ENCODE measurements at regions not wholly inside any gene's neighbourhood (a gene's known extent, or its start where the extent isn't known, plus 50 kb on each side); places are given as distances from the start of the nearest gene placed in this dataset.

DNA sequence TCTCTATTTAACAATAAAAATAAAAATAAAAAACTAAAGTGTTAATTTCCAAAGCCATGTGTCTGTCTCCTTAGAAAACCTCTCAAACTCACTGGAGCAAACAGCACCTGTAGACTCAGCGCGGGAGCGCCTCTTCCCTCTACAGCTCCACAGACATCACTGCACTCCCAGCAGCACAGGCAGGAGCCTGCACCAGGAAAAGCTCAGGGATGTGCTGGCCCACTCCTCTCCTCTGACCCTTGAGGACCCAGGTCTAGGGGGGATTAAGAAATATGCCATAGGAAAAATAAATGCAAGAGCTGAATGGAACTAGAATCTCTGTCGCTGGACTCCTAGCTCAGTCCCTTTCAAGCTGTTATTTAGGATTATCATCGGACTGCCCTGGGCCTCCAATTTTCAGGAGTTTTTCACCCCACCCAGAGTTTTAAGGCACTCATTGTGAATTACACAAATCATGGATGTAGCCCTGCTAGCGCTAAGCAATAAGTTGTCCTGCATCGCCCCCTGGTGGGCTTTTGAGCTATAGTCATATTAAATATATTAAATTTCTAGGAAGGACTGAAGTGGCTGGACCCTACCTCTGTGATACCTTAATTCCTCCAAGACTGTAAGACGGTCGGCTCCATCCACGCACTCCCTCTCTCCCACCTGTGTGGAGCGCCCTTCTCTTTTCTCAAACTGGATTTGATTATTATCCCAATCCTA is 333.9 kb downstream of the UQCRFS1 start:
- CTCF ChIA-PET: interaction anchor here (0.6 to 2.9 kb wide), 10 partner anchors 14 to 411 kb away, joined by 3 to 41 read pairs (median 4); no protein-coding TSS in a partner anchor
- H3K27ac Mint-ChIP-seq: no peak overlapping the region
- ATAC-seq: peak; percentile 58
- peak; percentile 74 for DNase-seq
- H3K9me3 Mint-ChIP-seq (ENCODE audit: insufficient read depth): no peaks in the 10 kb centered on the region
- POLR2A ChIA-PET: no interaction called here
- no peak overlapping the region for H3K4me3 Mint-ChIP-seq
- no peaks in the 10 kb centered on the region for H3K4me1 Mint-ChIP-seq (ENCODE audit: low read depth)
- no peaks in the 10 kb centered on the region for H3K36me3 Mint-ChIP-seq (ENCODE audit: low read depth)
- no peaks in the 10 kb centered on the region for H3K27me3 Mint-ChIP-seq (ENCODE audit: low read depth)

DNA sequence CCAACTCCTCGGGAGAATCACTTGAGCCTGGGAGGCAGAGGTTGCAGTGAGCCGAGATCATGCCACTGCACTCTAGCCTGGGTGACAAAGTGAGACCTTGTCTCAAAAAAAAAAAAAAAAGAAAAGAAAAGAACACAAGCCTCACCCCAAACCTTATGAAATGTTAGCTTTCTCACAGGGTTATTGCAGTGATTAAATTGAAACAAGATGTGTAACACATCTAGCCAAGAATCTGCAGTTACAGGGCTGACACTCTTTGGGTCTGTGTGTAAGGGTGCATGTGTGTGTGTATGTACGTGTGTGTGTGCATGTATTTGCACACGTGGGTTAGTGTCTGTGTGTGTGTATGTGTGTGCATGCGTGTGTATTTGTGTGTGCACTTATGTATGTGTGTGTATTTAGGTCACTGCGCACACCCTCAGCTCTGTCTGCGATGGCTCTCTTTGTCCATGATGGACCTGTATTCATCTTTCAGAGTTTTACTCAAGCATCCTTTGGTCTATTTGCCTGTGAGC is 336.3 kb downstream of the UQCRFS1 start:
- ChIA-PET POLR2A (no interaction called here), CTCF (interaction anchor here (1.5 kb wide), 1 partner anchor 408 kb away, joined by 3 read pairs; no protein-coding TSS in a partner anchor)
- H3K4me1 Mint-ChIP-seq (ENCODE audit: low read depth): no peaks in the 10 kb centered on the region
- H3K9me3 Mint-ChIP-seq (ENCODE audit: insufficient read depth): no peaks in the 10 kb centered on the region
- no peak overlapping the region for H3K27ac Mint-ChIP-seq
- no peaks in the 10 kb centered on the region for H3K27me3 Mint-ChIP-seq (ENCODE audit: low read depth)
- no peak for DNase-seq
- no peak for ATAC-seq
- no peak overlapping the region for H3K4me3 Mint-ChIP-seq
- no peaks in the 10 kb centered on the region for H3K36me3 Mint-ChIP-seq (ENCODE audit: low read depth)

- POLR2A ChIA-PET: no interaction called here
- Mint-ChIP-seq H3K27me3 (ENCODE audit: low read depth) (no peaks in the 10 kb centered on the region), H3K27ac (no peak overlapping the region), H3K4me1 (ENCODE audit: low read depth) (no peaks in the 10 kb centered on the region), H3K4me3 (no peak overlapping the region), H3K9me3 (ENCODE audit: insufficient read depth) (no peaks in the 10 kb centered on the region), H3K36me3 (ENCODE audit: low read depth) (no peaks in the 10 kb centered on the region)
- no peak for ATAC-seq
- no peak for DNase-seq
- CTCF ChIA-PET: no interaction called here
Measured at GRCh38 chr19:28874742-28875141, 338.2 kb downstream of the UQCRFS1 start.

DNA sequence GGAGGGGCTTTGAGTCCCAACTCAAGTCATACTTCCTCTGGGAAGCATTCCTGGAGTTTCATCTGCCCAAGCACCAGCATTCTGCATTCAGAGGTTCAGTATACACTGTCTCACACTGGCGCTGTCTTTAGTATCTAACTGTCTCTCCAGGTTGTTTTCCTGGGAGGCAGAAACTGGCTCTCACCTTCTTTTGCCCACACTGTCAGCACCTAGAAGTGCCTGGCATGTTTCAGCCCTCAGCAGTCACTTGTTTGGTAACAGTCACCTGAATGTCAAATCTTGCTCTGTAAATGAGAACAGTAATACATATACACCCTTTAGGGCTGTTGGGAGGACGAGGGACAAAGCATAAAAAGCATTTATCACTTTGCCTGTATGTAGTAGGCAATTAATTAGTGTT is 339.6 kb downstream of the UQCRFS1 start:
- ChIA-PET CTCF (no interaction called here), POLR2A (no interaction called here)
- Mint-ChIP-seq H3K27ac (no peak overlapping the region), H3K27me3 (ENCODE audit: low read depth) (no peaks in the 10 kb centered on the region), H3K9me3 (ENCODE audit: insufficient read depth) (no peaks in the 10 kb centered on the region), H3K4me3 (no peak overlapping the region), H3K36me3 (ENCODE audit: low read depth) (no peaks in the 10 kb centered on the region), H3K4me1 (ENCODE audit: low read depth) (no peaks in the 10 kb centered on the region)
- DNase-seq: no peak
- no peak for ATAC-seq

- Mint-ChIP-seq H3K4me1 (ENCODE audit: low read depth) (no peaks in the 10 kb centered on the region), H3K36me3 (ENCODE audit: low read depth) (no peaks in the 10 kb centered on the region), H3K27ac (no peak overlapping the region), H3K27me3 (ENCODE audit: low read depth) (no peaks in the 10 kb centered on the region), H3K4me3 (no peak overlapping the region), H3K9me3 (ENCODE audit: insufficient read depth) (no peaks in the 10 kb centered on the region)
- DNase-seq (no peak), ATAC-seq (no peak)
- ChIA-PET POLR2A (no interaction called here), CTCF (no interaction called here)
Measured at GRCh38 chr19:28871099-28871725, 341.7 kb downstream of the UQCRFS1 start.

DNA sequence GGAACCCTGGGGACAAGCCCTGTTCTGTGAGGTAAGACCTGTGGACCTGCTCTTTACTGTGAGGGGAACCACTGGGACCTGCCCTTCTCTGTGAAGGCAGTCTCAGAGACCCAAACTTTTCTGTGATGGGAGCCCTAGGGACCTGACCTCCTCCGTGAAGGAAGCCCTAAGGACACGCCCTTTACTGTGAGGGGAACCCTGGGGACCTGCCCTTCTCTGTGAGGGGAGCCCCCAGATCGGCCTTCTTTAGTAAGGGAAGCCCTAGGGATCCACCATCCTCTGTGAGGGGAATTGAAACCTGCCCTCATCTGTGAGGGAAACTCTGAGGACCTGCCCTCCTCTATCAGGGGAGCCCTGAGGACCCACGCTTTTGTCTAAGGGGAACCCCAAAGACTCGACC is 343.5 kb downstream of the UQCRFS1 start:
- Mint-ChIP-seq H3K36me3 (ENCODE audit: low read depth) (no peaks in the 10 kb centered on the region), H3K4me1 (ENCODE audit: low read depth) (no peaks in the 10 kb centered on the region), H3K27ac (no peak overlapping the region), H3K9me3 (ENCODE audit: insufficient read depth) (no peaks in the 10 kb centered on the region), H3K27me3 (ENCODE audit: low read depth) (no peaks in the 10 kb centered on the region), H3K4me3 (no peak overlapping the region)
- CTCF ChIA-PET: no interaction called here
- POLR2A ChIA-PET: no interaction called here
- no peak for DNase-seq
- ATAC-seq: no peak

GRCh38 chr19:28868836-28869235 is 344.1 kb downstream of the UQCRFS1 start:
- DNase-seq (no peak), ATAC-seq (no peak)
- Mint-ChIP-seq H3K4me1 (ENCODE audit: low read depth) (no peaks in the 10 kb centered on the region), H3K36me3 (ENCODE audit: low read depth) (no peaks in the 10 kb centered on the region), H3K9me3 (ENCODE audit: insufficient read depth) (no peaks in the 10 kb centered on the region), H3K27me3 (ENCODE audit: low read depth) (no peaks in the 10 kb centered on the region), H3K4me3 (no peak overlapping the region), H3K27ac (no peak overlapping the region)
- CTCF ChIA-PET: no interaction called here
- POLR2A ChIA-PET: no interaction called here

DNA sequence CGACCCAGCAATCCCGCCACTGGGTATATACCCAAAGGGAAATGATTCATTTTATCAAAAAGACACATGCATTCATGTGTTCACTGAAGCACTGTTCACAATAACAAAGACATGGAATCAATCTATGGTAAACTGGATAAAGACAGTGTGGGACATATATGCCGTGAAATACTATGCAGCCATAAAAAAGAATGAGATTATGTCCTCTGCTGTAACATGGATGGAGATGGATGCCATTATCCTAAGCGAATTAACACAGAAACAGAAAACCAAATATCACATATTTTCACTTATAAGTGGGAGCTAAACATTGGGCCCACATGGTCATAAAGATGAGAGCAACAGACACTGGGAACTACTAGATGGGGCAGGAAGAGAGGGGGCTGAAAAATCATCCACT is 345.0 kb downstream of the UQCRFS1 start:
- no peak for DNase-seq
- no peaks in the 10 kb centered on the region for H3K9me3 Mint-ChIP-seq (ENCODE audit: insufficient read depth)
- CTCF ChIA-PET: no interaction called here
- POLR2A ChIA-PET: no interaction called here
- no peak overlapping the region for H3K27ac Mint-ChIP-seq
- no peak for ATAC-seq
- no peaks in the 10 kb centered on the region for H3K4me1 Mint-ChIP-seq (ENCODE audit: low read depth)
- no peaks in the 10 kb centered on the region for H3K27me3 Mint-ChIP-seq (ENCODE audit: low read depth)
- no peak overlapping the region for H3K4me3 Mint-ChIP-seq
- H3K36me3 Mint-ChIP-seq (ENCODE audit: low read depth): no peaks in the 10 kb centered on the region

DNA sequence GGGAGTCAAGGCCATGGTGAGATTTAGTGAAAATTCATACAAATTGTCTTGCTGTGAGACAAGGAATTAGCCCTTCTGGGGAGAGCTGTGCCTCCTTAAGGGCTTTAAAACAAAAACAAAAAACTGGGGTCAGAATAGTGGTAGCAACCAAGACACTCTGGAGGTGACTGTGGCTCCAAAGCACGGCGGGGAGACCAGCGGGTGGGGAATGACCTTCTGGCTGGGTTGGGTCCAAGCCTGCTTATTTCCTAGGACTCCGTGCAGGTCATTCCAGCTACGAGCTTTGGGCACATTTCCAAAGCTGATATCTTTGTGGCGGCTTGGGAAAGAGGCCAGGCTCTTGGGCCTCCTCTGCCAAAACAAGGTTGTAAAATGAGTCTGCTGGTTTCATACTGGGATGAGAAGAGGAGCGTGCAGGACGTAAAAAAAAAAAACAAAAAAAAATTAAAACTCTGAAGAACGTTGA is 348.3 kb downstream of the UQCRFS1 start:
- POLR2A ChIA-PET: no interaction called here

GRCh38 chr19:28864024-28864503 is 348.9 kb downstream of the UQCRFS1 start:
- no peaks in the 10 kb centered on the region for H3K9me3 Mint-ChIP-seq (ENCODE audit: insufficient read depth)
- H3K4me1 Mint-ChIP-seq (ENCODE audit: low read depth): peaks cover 7% of the 10 kb centered on the region
- no peak overlapping the region for H3K27ac Mint-ChIP-seq
- DNase-seq (no peak), ATAC-seq (no peak)
- no peaks in the 10 kb centered on the region for H3K27me3 Mint-ChIP-seq (ENCODE audit: low read depth)
- H3K36me3 Mint-ChIP-seq (ENCODE audit: low read depth): no peaks in the 10 kb centered on the region
- ChIA-PET POLR2A (no interaction called here), CTCF (no interaction called here)
- no peak overlapping the region for H3K4me3 Mint-ChIP-seq

More for the DNA sequence above, 348.3 kb downstream of the UQCRFS1 start:
- H3K4me3 Mint-ChIP-seq: no peak overlapping the region
- DNase-seq: no peak
- H3K27ac Mint-ChIP-seq: no peak overlapping the region
- H3K36me3 Mint-ChIP-seq (ENCODE audit: low read depth): no peaks in the 10 kb centered on the region
- no peaks in the 10 kb centered on the region for H3K9me3 Mint-ChIP-seq (ENCODE audit: insufficient read depth)
- no peaks in the 10 kb centered on the region for H3K27me3 Mint-ChIP-seq (ENCODE audit: low read depth)
- no peak for ATAC-seq
- peaks cover 5% of the 10 kb centered on the region for H3K4me1 Mint-ChIP-seq (ENCODE audit: low read depth)
- CTCF ChIA-PET: no interaction called here

- POLR2A ChIA-PET: no interaction called here
- Mint-ChIP-seq H3K4me1 (ENCODE audit: low read depth) (peaks cover 7% of the 10 kb centered on the region), H3K27me3 (ENCODE audit: low read depth) (no peaks in the 10 kb centered on the region), H3K4me3 (no peak overlapping the region), H3K36me3 (ENCODE audit: low read depth) (no peaks in the 10 kb centered on the region), H3K27ac (no peak overlapping the region), H3K9me3 (ENCODE audit: insufficient read depth) (no peaks in the 10 kb centered on the region)
- ATAC-seq (no peak), DNase-seq (no peak)
- CTCF ChIA-PET: no interaction called here
Measured at GRCh38 chr19:28862238-28862637, 350.7 kb downstream of the UQCRFS1 start.

- Mint-ChIP-seq H3K4me1 (ENCODE audit: low read depth) (peaks cover 7% of the 10 kb centered on the region), H3K27ac (peak overlapping the region; percentile 14), H3K4me3 (no peak overlapping the region), H3K36me3 (ENCODE audit: low read depth) (no peaks in the 10 kb centered on the region), H3K9me3 (ENCODE audit: insufficient read depth) (no peaks in the 10 kb centered on the region), H3K27me3 (ENCODE audit: low read depth) (no peaks in the 10 kb centered on the region)
- ChIA-PET CTCF (no interaction called here), POLR2A (no interaction called here)
- ATAC-seq: no peak
- no peak for DNase-seq
Measured at GRCh38 chr19:28859811-28860210, 353.1 kb downstream of the UQCRFS1 start.

Measured in activated CD8-positive, alpha-beta T cell treated with anti-CD3 and anti-CD28 coated beads, Interleukin-2, amount 10 ng/mL, durations not matched to agents 7 days and 5 days (primary cell).